ENCODE measurements at regions not wholly inside any gene's neighbourhood (a gene's known extent, or its start where the extent isn't known, plus 50 kb on each side); places are given as distances from the start of the nearest gene placed in this dataset.
"Not testable (repeated sequence)": the region's sequence is repeated elsewhere in the genome, so short reads cannot be mapped to it uniquely, and the experiment has no call there.

DNA sequence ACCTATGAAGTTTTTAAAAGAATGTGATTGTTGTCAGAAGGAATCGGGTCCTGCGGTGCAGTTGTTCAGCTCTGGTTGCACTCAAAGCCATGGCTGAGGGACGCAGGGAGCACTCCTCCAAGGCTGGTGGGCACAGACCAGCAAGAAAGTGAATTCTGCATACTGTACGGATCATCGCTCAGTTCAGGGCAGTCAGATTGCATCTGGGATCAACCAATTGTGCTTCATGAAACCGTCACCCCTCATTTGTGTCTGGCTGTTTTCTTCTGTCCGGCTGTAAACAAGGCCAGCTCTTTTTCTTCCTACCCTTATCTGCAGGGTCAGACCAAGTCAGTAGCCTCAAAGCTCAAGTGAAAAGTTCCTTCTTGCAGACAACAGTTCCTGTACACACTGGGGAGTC is 478.3 kb downstream of the TFAP2A start:
- no peak for DNase-seq

DNA sequence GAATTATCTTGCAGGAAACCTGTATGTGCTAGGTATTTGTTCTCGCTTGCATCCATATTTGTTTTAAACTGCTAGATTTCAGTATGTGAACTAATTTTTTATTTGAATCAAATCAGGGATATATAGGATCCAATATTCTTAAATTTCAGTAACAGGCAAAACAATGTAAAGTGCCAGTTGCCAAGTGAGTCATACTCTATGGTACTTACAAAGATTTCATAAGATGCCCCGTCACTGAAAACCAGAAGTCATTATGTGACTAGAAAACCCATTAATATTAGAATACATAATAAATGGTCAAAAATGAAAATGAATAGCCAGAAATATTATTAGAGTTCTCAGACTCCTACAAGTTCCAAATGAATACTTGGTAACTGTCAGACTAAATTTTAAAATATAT is 481.2 kb downstream of the TFAP2A start:
- no peak for DNase-seq

DNA sequence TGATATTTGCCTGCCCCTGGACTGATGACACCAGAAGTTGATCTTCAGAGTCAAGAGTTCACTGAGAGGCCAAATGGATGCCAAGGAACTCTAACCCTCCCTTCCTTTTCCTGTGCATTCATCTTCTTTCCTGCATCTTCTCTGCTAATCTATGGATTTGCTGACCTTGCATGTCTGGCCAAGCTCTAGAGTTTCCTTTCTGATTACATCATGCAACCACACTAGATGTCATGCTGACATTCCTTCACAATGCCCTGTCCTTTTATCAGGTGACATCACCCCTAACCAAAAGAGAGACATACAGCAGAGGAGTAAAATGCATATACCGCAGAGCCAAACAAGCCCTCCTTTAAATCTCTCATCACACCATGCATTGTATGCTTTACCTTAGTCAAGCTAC is 487.6 kb downstream of the TFAP2A start:
- DNase-seq, result no peak

DNA sequence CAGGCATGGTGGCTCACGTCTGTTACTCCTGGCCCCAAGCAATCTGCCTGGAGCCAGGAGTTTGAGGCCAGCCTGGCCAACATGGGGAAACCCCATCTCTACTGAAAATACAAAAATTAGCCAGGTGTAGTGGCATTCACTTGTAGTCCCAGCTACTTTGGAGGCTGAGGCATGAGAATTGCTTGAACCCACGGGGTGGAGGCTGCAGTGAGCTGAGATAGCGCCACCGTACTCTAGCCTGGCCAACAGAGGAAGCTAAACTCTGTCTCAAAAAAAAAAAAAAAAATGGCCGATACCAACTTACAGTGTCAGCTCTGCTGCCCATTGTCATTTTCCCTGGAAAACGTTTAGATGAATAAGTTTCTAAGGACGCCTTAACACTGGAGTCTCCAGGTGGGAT is 489.9 kb downstream of the TFAP2A start:
- no peak for DNase-seq

DNA sequence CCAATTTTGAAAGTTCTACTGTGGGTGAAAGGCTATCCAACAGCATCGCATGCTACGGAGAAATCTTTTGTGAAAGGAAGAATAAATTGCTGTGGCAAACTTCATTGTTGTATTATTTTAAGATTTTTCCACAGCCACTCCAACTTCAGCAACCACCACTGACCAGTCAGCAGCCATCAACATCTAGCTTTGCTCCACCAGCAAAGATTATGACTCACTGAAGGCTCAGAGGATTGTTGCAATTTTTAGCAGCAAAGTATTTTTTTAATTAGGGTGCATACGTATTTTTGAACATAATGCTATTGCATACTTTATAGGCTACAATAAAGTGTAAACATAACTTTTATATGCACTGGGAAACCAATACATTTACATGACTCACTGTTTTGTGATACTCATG is 493.5 kb downstream of the TFAP2A start:
- no peak for DNase-seq

DNA sequence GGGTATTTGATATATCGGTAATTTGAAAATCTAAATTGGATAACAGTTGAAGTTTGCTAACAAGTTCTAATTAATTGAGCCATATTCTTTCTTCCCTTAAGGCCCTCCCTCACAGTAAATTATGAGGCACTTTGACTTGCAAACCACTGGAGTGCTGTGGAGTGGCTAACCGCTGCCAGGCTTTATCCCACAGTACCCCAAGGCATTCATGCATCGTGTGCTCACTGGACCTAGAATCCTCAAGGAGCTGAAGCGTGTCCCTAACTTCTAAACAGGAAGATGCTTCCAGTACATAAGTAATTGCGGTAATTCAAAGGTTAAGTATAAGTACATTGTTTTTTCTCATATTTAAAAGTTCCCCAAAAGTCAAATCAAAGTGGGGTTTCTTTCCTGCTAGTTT is 499.9 kb downstream of the TFAP2A start:
- no peak for DNase-seq

DNA sequence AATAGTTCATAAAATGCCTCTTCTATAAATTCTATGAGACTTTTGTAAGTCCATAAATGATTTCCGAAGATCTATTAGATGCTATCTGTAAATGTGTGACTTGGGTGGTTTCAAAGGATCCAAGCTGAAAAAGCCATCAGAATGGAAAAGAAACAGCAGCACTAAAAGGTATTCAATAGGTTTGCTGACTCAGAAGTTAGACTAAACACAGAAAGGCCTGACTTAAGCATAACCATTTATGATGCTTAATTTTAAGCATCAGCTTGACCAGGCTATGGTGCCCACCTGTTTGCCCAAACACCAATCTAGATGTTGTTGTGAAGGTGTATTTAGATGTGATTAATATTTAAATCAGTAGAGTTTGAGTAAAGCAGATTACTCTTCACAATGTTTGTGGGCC is 513.5 kb downstream of the TFAP2A start:
- no peak for DNase-seq

DNA sequence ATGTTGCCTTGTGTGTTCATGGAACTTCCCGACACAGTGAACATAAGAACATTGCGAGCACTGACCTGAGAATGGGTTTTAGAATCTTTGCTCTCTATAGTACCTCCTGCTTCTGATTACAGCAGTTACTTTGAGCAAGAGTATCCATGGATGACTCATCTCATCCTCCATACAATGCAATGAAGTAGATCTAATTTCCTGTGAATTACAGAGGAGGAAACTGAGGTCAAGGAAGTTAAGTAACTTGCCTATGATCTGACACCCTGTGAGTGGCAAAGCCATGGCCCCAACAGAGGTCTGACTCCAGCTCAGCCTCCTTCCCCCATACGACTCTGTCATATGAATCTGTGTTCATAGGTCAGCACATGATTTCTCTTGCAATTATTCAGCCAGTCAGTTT is 518.1 kb downstream of the TFAP2A start:
- no peak for DNase-seq

DNA sequence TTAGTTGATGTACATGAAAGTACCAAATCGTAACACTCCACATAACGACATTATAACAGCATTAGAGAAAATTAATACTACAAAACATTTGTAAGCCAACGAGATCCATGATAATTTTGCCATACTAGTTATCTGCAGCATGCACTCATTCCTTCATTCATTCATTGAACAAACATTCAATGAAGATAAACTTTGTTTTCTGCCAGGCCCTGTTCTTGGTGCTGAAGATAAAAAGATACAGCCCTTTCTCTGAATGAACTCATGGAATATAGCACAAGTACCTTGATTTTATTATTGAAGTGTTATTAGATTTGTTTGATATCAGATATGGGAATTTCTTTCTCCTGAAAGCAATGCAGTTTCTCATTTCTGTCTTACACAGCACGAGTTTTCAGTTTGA is 524.0 kb downstream of the TFAP2A start:
- no peak for DNase-seq

DNA sequence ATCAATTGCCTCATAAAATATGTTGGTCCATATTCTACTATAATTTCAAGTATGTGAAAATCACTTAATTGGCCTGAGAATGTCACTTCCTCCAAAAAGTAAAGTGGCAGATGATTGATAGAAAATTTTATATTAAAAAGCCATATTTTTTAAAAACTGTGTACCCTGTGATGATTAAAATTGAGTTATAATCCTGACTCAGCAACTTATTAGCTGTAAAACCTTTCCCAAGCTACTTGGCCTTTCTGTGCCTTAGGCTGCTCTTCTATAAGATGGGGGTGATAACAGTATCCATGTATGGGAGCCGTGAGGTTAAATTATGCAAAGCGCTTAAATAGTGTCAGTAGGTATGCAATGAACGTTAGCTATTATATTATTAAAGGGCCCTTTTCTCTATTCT is 524.4 kb downstream of the TFAP2A start:
- no peak for DNase-seq

DNA sequence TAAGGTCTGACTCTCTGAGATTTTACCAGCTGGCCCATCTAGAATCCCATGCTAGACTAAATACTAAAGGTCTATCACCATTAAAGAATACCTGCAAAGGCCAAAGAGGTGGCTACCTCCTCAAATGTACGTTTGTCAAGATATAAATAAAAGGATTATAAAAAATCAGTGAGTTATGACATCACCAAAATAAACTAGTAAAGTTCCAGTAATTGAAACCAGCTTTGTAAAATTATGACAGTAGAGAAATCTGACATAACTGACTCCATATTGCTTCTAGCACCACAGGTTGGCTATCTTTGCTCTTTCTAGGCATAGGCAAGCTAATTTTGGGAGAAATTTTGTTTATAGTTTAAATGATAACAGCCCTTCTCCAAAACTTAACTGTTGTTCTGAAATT is 536.3 kb downstream of the TFAP2A start:
- DNase-seq, result no peak

DNA sequence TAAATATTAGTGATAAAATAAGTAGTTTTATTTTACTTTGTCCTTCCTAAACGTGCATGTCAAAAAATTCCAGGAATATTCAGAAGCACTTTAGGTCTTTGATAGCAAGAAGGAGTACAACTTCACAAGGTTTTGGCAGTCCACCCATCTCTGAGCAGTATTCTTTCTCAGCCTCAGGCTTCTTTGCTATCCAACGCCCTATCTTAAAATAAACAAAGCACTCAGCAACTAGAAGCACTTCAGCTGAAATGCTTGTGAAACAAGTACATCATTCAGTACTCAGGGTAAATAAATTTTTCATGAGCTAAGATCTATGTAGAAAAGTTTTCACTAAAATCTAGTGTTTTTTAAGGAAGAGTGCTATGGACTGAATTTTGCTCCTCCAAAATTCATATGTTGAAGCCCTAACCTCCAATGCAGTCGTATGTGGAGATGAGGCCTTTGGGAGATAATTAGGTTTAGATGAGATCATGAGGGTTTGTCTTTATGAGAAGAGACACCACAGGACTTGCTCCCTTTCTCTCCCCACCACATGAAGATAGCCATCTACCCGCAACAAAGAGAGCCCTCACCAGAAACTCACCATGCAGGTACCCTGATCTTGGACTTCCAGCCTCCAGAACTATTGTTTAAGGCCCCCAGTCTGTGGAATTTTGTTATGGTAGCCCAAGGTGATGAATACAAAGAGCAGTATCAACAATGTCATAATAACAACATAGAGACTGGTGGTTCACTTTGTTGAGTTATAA is 539.1 kb downstream of the TFAP2A start:
- DNase-seq, result no peak

DNA sequence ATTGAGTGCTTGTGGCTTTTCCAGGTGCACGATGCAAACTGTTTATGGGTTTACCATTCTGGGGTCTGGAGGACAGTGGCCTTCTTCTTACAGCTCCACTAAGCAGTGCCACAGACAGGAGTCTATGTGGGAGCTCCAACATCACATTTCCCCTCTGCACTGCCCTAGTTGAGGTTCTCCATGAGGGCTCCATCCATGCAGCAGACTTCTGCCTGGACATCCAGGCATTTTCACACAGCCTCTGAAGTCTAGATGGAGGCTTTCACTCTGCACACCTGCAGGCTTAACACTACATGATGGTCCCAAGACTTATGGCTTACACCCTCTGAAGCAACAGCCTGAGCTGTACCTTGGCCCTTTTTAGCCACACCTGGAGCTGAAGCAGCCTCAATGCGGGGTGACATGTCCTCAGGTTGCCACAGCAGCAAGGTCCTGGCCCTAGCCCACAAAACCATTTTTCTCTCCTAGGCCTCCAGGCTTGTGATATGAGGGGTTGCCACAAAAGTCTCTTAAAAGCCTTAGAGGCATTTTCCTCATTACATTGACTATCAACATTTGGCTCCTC is 552.2 kb downstream of the TFAP2A start:
- no peak for DNase-seq

DNA sequence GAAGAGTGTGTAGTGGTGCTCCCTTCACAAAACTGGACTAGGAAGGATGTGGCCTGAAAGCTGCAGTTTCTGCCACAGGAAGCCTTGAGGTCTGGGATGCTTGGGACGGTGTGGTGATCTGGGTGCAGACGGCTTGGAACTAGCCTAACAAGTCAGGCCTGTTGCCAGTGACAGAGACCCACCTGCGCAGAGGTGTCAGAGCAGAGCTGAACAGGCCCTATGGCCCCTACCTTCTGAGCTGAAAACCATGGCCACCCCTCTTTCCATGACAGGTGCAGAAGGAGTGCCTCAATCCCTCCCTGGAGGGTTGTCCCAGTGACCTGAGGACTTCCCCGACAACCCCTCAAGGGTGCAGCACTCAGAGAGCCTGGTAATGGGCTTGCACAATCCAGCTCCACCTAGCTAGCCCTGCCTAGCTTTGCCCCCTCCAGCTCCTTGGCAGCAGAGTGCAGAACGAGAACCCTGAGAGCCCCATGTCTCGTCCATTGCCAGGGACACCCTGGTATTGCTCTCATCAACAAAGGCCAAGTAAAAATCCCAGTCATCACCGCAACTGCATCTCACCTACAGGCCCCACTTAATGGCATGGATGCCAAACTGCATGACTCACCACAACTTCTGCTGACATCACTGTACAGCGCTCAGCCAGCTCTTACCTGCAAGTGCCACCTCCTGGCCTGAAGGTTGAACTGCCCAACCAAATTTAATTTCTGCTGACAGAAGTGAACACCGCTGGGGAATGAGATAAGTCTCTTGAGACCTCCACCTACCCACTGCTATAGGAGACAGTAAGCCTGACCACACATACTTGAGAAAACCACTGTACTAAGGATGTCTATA is 563.1 kb downstream of the TFAP2A start:
- peak; percentile 2 for DNase-seq

DNA sequence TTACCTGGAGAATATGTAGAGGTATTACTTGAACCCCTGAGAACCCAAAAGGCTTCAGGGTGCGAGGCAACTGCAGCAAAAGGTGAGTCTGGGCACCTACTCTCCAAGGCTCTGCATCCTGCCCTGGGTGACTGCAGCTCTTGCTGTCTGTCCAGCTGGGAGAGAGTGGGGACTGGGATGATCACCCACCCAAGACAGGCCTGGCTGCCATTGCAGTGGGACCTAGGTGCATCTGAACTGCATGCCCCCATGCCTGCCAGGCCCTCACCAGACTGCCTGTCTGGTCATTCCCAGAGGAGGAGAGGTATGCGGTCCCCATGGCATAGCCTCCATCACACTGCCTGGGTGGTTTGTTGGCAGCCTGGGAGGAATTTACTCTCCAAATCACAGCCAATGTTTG is 563.9 kb downstream of the TFAP2A start:
- no peak for DNase-seq

DNA sequence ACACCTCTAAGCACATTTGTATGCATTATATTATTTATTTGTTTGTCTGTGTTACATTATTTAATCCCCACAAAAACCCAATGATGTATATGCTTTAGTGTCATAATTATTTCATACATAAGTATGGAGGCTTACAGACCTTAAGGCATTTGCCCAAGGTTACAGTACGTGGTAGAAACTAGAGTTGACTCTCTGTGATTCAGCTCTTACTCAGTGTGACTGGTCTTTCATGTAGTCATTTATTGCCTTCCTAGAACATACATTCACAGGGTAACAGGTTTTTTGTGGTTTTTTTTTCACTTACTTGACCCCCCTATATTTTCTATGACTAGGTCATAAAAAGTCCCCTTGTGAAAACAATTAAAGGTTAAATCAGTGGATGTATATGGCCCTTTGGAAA is 566.8 kb downstream of the TFAP2A start:
- no peak for DNase-seq

DNA sequence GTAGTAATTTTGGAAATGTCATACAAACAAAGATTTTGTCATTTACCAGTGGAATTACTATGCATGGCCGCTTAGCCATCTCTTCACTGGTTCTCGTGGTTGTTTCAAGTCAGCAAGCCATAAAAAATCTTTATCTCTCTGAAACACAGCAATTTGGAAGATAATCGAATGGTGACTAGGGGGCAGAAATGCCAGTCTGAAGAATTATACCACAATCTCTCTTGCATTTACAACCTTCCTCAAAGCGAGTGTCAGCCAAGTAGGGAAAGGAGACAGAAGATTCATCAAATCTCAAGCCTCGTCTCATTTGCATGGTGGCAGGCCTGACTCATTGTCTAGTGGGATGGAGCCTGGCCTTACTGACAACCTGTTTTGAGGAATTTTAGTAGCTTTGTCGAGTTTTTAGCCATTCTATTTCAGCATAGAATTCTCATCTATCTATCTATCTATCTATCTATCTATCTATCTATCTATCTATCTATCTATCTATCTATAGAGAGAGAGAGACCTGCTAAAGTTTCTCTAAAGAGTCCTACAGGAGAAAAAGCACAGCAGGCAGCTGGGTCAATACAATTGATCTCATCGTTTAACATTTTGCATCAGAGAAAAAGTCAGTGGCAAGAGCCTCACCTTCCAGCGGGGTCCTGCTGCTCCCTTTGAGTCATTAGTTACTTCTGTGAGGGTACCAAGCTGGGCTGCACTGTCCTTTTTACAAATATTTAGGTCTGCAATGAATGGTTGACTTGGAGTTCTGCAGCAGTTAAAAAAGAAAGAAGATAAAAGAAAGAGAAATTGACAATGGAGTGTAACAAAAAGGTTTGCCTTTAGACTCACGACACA is 572.8 kb downstream of the TFAP2A start:
- DNase-seq, result no peak

DNA sequence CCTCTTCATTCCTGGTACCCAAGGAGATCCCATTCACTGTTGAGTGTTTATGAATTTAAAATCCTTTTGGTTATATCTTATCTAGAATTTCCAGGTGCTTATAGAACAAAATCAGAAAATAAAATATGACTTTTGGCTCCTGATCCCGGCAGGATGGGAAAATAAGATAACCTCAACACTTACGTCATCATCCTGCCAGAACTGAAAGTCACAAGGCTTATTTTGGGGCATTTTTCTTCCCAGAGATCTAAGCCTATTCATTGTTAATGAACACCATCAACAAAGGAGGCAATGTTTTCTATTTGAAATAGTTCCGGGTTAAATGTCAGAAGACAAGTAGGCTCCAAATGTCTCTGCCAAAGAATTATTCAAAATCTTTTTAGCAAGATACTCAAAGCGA is 580.6 kb downstream of the TFAP2A start:
- DNase-seq, result no peak

DNA sequence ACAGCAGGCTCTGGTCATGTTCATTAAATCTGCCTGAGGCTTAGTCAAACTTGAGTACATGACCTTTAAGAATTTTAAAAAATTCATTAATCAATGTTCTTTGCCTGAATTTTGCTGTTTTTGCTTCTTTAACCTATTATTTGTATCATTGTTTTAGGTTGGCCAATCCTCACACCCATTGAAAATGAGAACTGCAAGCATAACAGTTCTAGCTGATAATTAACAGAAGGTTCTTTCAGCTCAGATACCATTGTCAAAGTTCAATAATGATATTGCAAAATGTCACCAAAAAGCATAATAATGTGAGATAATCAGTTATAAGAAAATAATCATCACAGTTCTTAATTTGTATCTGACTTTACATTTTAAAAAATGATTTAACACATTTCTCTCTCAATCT is 583.1 kb downstream of the TFAP2A start:
- DNase-seq, result no peak

DNA sequence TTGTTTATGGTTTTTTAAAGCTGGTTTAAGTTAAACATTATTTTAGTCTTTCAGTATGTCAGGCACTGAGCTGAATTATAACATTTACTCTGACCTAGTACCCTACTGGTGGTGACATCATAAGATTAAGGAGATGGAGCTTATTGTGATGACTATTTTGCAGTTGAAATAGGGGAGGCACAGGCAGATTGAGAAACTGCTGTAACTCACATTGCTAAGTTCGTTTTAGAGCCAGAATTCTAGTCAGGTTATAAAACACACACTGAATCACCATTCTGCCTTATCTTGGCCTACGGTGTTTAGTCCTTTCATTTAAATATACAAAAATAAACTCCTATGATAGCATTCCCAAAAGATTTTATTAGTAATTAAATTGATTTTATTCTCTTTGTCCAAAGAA is 584.1 kb downstream of the TFAP2A start:
- no peak for DNase-seq

DNA sequence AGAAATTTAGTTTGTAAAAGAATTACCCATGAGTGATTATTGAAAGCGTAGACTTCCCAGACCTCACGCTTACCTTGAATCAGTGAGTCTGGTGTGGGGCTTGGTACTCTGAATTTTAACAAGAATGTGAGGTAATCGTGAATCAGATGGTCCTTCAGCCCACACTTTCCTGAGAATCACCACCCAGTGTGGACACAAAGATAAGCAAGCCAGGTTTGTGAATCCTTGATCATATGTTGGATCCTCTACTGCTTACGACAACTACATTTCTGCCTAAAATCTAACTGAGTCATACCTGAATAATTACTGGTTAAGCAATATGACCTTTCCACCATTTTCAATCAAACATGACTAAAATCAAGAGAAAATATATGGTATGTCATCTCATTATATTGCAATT is 589.3 kb downstream of the TFAP2A start:
- no peak for DNase-seq

DNA sequence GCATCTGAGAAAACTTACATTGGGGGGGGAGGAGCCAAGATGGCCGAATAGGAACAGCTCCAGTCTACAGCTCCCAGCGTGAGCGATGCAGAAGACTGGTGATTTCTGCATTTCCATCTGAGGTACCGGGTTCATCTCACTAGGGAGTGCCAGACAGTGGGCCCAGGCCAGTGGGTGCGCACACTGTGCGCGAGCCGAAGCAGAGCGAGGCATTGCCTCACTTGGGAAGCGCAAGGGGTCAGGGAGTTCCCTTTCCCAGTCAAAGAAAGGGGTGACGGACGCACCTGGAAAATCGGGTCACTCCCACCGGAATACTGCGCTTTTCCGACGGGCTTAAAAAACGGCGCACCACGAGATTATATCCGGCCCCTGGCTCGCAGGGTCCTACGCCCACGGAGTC is 604.1 kb downstream of the TFAP2A start:
- not testable (repeated sequence) for DNase-seq

DNA sequence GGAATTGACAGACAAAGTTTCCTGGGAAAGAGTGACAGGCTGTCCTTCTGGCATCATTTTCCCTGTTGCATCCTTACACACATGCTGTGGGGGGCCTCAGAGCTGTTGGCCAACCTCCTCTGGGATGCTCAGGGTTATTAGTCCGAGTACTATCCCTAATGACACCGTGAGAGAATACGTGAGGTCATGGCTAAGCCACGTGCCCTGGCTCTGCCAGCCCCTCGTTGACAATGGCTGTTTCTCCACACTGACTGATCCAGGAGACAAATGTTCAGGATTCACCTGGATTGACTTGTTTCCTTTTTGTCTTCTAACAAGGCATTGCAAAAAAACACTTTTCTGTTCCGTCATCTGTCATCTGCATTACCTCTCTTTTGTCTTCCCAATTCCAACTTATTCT is 604.6 kb downstream of the TFAP2A start:
- DNase-seq, result no peak

Data from fibroblast of skin of back (primary cell).